A673 (cell line): ENCODE measurements at regions not wholly inside any gene's neighbourhood (a gene's known extent, or its start where the extent isn't known, plus 50 kb on each side); places are given as distances from the start of the nearest gene placed in this dataset.

Experiments
- CTCF ChIP-seq: fragments of 300-800, 200-600 bp; sonication (generic); conservative IDR thresholded peaks from 2 replicates; pipeline ENCODE4 v1.5.1; 2017; ENCODE audit warnings: low read depth, mild to moderate bottlenecking, antibody characterized with exemption, low read length, moderate library complexity, mixed read lengths
- EZH2 ChIP-seq: fragments of 200-600 bp; sonication (generic); IDR thresholded peaks from 2 replicates; pipeline ENCODE4 v1.6.1; 2017; ENCODE audit warnings: borderline replicate concordance, low read depth, mild to moderate bottlenecking, mixed read lengths, antibody characterized with exemption, low read length; ENCODE audit not compliant: poor library complexity, severe bottlenecking

GRCh38 chr11:57937431-57937830 is 86.2 kb upstream of the OR9Q1 start:
- TF ChIP-seq EZH2 (no peak), CTCF (no peak)
